NOMO-1 treated with dmso at 0.1 percent for 144 hours (cell line): ENCODE measurements at regions not wholly inside any gene's neighbourhood (a gene's known extent, or its start where the extent isn't known, plus 50 kb on each side); places are given as distances from the start of the nearest gene placed in this dataset.
"Not testable (repeated sequence)": the region's sequence is repeated elsewhere in the genome, so short reads cannot be mapped to it uniquely, and the experiment has no call there.

Experiments used
- DNase-seq: peaks from one replicate; lab custom pipeline; 2025; ENCODE audit not compliant: unreplicated experiment; lab: John Stamatoyannopoulos, UW

GRCh38 chr2:235439959-235440662 lies 53.7 kb upstream of the AGAP1 start:
- no peak for DNase-seq

DNA sequence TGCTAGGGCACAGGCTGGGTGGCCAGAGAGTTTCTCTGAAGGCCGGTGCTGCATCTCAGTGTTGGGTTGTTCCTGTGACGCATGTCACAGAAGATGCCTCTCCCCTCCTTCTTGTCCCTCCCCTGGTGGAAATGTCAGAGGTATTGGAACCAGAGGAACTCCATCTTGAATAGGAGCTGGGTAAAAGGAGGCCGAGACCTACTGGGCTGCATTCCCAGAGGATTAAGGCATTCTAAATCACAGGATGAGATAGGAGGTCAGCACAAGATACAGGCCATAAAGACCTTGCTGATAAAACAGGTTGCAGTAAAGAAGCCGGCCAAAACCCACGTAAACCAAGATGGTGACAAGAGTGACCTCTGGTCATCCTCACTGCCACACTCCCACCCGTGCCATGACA lies 50.3 kb upstream of the AGAP1 start:
- not testable (repeated sequence) for DNase-seq
